Cerebellar nuclear complex (tissue), 1 donor: ENCODE measurements at regions not wholly inside any gene's neighbourhood (a gene's known extent, or its start where the extent isn't known, plus 50 kb on each side); places are given as distances from the start of the nearest gene placed in this dataset.
A peak's percentile ranks its signal among the peaks of the same experiment; 100 is the strongest.

Experiments used
- DNase-seq, 2 experiments: peaks; one replicate each; lab custom pipeline; 2025; lab: John Stamatoyannopoulos, UW

DNA sequence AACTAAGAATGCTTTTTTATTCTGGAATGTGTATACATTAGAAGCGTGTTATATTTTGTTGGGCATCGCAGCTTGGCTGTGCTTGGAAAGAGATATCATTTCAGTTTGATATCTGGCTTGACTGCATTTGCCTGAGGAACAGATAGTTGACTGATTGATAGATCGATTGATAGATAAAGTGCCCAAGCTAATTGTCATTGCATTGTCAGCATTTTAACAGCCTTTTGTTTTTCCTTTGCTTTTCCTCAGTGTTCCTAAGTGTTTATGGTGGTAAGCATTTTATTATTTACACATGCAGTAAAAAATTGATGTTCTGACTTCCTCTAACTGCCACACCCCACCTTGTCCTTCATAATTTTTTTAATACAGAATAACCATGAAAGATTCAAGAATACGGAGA lies 180.9 kb upstream of the GRIK2 start:
- DNase-seq, result no peak

DNA sequence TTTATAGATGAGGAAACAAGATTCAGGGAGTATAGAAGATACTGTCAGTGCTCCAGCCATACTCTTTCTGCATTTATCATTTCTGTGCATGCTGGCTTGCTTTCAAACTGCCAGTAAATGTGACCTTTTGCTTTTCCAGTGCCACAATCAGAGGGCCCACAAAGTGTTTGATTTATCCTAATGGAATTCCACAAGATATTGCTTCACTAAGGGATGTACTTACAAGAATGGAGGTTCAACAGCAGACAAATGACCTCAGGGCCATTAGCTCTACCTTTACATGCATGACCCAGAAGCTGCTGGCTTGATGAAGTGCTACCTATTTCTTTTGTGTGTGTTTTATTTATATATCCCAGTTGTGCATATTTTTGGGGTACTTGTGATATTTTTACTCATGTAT lies 171.5 kb upstream of the GRIK2 start:
- DNase-seq, result no peak

DNA sequence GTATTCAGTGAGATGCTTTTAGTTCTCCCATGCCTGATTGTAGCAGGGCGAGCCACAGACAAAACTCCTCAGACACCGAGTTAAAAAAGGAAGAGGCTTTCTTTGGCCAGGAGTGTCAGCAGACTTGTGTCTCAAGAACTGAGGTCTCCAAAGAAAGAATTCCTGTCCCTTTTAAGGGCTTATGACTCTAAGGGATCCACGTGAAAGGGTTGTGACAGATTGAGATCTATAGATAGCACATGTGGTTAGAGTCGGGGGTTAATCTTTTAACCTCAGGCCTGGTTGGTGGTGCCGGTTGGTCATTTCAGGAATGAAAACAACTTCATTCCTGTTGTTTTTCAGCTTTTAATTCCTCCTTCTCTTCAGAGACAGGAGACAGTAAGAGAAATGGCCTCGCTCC lies 168.8 kb upstream of the GRIK2 start:
- no peak for DNase-seq

DNA sequence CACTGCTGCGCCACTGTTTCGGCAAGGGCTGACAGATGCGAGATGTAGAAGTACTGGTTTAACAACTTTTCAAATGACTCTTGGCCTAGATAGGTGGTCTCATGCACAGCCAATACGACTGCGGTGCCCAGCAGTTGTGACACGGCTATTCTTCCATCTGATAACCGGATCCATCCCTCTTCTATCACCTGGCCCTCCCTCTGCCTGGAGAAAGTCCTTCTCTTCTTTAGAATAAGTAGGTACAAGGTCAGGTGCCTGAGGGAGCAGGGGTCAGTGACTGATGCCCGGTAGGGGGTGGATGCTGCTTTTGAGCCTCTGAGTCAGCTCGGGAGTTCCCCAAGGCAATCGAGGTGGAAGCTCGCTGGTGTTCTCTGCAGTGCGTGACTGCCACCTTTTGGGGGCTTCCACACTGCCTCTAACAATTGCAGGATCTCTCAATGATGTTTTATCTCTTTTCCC lies 166.8 kb upstream of the GRIK2 start:
- DNase-seq, result no peak

DNA sequence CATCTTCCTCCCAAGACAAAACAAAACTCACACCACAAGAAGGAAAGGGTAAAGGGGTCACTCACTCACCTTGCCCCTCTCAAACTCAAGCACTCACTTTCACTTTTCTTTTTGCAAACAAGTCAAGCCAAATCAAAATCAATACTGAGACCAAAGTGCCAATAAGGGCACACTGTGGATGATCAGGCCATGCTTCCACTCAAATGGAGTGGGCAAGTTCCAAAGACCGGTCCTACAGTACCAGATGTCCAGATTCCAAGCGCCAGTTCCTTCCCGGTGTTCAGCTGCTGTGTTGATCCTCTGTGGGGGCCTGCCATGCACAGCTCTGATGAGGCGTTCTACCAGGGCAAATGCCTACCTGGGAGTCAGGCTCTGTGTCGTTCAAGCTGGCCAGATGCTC lies 162.6 kb upstream of the GRIK2 start:
- DNase-seq, result no peak

DNA sequence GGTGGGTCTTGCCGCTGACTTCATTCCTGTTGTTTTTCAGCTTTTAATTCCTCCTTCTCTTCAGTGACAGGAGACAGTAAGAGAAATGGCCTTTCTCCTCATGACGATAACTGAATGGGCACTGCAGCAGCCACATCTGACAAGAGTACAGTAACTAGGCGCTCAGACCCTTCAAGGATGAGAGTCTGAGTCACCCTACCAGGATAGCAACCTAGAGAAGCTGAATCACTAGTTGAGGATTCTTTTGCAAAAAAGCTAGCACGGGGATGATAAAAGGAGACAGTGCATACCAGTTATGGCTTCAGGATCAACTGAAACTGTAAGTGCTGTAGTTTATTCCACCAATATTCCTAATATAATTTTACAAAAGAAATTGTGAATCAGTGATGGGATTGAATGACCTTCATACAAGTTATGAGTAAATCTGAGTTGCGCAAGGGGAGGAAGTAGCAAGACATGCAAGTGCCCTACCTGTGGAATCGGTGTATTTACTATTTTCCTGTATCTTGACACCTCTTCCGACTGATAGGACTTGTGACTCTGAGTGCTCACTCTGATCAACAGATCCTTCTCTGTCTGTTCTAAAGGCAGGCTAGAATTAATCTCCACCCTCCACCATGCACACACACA lies 161.8 kb upstream of the GRIK2 start:
- DNase-seq, result no peak

DNA sequence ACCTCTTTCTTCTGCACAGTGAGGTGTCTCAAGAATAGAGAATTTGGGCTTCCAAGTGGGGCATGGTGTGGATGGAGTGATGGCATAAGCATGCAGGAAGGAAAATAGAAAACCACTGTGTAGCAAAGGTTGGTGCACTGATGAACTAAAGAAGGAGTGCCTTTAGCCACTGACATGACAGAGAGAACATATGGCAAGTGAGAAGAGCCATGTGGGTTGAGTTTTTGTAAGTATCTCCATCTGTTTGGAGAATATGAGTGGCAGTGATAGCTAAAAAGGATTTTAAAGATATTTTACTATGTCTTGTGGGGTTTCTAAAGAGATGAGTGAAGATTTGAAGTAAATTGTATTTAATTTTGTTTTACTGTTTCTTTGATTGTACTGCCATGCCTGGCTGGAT lies 160.5 kb upstream of the GRIK2 start:
- peak in 1 of 2 experiments; percentile 36 for DNase-seq

DNA sequence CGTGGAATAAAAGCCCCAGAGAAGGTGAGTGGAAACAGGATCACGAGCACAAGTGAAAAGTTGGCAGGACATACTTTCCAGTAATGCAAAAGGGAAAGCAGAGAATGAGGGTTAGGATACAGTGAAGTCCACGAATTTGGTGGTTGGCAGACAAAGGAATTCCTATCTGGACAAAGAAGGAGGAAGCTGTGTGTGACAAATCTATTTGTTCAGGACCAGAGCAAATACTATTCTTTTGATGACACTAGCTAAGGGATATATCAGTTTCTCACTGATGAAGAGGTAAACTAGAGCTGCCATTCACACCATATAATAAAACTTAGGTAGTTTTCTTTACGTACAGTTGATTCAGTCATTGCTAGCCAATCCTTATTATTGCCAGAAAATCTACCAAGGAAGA lies 156.8 kb upstream of the GRIK2 start:
- no peak for DNase-seq

DNA sequence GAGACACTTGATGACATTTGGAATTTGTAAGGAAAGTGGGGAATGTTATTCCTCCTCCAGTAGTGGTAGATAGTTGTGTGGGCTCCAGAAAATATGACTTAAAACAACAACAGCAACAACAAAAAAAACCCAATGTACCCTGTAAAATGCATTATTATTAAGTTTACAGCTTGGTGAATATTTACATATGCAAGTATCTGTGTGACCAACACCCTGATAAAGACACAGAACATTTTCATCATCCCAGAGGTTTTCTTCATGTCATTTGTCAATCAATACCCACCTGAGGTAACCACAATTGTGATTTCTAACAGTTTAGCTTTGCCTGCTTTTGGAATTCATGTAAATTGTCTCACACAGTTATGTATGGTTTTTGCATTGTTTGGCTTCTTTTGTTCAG lies 152.1 kb upstream of the GRIK2 start:
- no peak for DNase-seq

DNA sequence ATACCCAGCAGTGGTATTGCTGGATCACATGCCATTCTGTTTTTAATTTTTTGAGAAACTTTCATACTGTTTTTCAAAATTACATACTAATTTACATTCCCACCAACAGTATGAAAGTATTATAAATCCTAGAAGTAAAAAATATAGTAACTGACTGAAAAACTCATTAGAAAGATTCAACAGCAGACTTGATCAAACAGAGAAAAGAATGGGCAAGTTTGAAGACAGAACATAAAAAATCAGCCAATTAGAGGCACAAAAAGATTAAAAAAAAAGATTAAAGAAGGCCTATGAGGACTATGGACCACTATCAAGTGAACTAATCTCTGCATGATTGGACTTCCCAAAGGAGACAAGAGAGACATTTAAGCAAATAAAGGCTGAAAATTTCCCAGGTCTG lies 144.0 kb upstream of the GRIK2 start:
- DNase-seq, result no peak

DNA sequence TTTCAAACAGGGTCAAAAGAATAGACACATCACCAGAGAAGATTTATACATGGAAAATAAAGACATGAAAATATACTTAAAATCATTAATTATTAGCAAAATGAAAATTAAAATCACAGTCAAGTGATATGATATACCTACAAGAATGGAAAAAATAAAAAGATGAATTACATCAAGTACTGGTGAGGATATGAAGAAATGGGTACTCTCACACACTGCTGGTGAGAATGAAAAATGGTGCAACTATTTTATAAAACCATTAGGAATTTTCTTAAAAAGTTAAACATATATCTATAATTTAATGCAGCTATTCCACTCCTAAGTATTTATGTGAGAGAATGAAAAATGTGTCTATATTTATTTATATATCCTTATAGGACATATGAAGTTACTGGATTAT lies 136.3 kb upstream of the GRIK2 start:
- DNase-seq, result no peak

DNA sequence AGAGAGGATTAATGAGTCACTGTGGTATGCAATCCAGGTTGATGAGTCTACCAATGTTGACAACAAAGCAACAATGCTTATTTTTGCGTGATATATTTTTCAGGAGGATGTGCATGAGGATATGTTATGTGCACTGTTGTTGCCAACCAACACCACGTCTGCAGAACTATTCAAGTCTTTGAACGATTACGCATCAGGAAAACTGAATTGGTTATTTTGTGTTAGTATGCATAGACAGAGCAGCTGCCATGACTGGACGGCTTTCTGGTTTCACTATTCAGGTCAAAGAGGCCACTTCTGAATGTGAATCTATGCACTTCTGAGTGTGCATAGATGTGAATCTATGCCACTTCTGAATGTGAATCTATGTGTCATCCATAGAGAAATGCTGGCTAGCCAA lies 134.0 kb upstream of the GRIK2 start:
- no peak for DNase-seq

DNA sequence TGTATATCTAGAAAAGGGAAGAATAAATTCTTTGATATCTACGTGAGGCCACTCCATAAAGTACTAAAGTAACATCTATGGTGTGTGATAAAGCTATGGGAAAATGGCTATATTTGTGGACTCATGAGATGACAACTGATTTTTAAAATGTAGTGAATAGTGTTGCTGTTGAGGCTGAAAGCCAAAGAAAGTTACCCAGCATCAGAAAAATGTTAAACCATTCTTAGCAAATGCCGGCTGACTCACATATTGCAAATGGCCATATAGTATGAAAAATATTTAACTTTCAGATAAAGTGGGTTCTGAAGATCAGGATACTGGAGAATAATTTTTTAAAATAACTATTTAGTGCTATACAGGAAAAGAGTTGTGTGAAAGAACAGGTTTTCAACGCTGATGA lies 129.9 kb upstream of the GRIK2 start:
- no peak for DNase-seq

DNA sequence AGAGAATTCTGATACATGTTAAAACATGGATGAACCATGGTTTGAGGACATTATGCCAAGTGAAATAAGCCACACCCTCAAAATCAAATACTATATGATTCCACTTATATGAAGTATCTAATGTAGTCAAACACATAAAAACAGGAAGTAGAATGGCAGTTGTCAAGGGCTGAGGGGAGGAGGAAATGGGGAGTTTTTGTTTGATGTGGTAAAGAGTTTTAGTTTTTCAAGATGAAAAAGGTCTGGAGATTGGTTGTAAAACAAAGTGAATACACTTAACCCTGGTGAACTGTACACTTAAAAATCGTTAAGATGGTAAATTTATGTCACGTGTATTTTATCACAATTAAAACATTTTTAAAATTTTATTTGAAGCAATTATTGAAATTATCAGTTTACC lies 127.4 kb upstream of the GRIK2 start:
- DNase-seq, result no peak

DNA sequence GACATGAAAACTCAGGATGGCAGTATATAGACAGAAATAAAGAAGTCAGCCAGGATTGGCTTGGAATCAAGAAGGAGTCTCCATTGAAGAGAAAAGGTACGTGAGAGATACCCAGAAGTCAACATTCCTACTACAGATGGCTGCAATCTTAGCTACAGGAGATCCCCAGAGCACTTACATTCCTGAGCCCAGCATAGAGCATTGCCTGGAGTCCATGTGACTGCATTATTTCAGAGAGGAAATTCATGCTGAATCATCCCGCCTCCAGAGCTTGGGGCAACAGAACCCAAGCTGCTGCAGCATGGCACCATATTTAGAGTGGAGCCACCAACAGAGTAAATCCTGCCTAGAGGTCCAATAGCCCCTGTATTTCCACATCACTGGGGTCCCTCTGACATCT lies 125.0 kb upstream of the GRIK2 start:
- no peak for DNase-seq

DNA sequence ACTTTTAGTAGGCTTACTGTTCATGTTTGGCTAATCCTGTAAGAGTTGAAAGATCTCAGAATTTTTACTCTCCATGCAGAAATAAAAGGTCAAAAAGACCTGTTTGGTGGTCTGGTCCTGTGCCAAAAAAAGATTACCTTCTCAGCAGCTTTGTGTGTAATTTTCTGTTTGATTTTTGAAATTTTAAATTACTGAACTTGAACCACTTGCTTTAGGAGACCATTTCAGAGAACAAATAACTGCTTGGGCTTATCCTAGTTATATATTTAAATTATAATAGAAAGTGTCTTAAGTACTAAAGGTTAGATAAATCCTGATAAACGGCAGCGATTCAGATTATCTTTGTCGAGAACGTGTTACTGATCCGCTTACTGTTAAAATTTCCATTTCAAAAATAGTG lies 118.3 kb upstream of the GRIK2 start:
- no peak for DNase-seq

DNA sequence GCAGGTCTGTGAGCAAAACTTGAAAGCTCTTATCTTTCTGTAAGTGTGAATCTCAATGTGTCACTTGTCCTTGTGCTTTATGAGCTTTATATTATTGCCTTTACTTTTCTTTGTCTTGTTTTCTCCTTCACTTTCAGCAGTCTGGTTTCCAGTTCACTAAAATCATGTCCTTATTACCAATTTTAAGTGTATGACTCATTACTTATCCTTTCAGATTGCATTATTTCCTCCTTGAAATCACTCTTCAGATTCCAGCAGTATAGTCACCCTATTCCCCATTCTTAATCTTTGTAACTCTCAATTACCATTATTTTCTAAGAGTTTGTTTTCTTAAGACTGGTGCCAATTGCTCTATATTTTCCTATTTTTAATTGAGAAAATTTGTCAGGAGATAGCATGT lies 117.4 kb upstream of the GRIK2 start:
- no peak for DNase-seq

DNA sequence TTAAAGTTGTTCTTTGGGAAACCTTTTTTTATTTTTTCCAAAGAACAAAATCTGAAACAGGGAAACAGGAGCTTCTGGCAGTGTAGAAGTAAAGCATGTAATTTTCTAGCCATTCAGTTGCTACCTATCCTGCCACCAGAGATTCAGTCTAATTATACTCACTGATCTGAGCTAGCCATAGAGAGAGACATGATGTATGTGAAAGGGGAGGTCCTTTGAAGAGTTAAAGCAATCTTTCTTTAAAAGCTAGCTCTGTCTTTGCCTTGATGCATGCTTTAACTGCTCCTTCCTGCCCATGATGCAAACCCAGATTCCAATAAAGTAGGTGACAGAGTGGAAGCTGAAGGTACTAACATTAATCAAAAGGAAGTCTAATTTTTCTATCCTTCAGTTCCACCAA lies 114.1 kb upstream of the GRIK2 start:
- no peak for DNase-seq

DNA sequence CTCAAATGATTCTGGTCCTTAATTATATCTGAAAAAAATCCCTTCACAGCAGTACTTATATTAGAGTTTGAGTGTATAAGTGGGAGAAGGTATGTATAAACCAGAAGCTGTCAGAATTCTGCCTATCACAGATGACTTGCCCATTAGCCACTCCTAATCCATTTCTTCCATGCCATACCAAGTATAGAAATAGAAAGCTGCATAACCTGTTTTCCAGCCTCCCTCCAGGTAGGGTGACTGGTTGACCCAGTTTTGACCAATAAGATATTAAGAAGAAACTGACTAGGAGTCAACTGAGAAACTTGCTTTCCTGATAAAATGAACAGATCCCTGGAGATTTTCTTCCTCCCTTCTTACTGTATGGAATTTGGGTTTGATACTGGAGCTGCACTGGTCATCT lies 112.2 kb upstream of the GRIK2 start:
- DNase-seq, result no peak

DNA sequence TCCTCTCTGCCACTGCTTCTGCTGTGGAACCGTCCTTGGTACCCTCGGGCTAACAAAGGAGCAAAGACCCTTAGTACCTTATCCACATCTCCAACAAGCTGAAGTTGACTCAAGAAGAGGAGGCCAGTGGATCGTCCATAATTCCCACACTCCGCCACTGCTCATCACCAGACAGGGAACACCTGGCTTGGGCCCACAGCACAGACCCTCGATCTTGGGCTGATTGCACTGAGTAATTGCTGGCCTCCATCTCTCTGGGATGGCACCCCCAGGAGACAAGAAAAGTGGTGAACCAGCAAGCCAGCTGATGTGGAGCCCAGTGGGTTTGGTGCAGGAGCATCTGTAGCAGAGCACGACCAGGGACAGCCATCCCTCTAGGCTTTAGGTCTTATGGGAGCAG lies 109.4 kb upstream of the GRIK2 start:
- DNase-seq, result no peak

DNA sequence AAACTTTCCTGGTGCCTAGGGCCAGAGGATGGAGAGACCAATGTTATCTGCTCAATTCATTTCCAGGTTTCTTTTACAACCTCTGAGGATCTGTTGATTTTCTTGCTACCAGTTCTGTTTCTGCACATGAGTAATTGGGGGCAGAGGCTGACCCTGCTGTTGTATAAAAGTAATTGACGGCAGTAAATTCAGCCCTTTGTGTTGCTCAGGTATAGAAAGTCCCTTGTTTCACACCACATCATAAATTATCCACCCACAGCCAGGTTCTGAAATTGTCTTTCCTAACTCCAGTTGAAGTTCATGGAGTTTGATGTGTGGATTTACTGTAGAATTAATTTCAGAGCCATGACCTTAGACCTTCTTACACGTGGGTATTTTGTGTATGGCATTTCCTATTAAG lies 107.4 kb upstream of the GRIK2 start:
- no peak for DNase-seq

DNA sequence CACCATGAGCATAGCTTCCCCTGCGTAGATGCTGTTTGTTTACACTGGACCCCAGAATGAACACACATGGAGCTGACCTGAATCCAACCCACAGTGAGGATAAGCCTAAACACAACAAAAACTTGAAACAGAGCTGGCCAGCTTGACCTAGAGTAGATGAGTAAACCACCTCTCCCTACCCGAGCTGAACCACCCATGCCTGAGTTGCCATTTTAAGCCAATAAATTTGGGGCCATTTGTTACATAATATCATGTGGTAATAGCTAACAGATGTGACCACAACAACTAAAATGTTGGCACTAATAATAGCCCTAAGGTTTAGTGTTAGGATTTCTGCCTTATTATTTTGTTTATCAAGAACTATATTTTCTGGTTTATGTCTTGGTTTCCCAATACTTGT lies 103.2 kb upstream of the GRIK2 start:
- no peak for DNase-seq

DNA sequence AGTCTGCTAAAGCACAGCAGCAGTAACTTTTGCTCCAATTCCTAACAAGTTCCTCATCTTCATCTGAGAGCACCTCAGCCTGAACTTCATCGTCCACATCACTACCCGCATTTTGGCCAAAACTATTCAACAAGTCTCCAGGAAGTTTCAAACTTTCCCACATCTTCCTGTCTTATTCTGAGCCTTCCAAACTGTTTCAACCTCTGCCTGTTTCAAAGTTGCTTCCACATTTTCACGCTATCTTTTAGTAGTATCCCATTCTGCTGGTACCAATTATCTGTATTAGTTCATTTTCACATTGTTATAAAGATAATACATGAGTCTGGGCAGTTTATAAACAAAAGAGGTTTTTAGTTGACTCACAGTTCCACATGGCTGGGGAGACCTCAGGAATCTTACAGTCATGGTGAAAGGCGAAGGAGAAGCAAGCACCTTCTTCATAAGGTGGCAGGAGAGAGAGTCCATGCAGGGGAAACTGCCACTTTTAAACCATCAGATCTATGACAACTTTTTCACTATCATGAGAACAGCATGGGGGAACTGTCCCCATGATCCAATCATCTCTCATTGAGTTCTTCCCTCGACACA lies 99.4 kb upstream of the GRIK2 start:
- DNase-seq, result no peak

DNA sequence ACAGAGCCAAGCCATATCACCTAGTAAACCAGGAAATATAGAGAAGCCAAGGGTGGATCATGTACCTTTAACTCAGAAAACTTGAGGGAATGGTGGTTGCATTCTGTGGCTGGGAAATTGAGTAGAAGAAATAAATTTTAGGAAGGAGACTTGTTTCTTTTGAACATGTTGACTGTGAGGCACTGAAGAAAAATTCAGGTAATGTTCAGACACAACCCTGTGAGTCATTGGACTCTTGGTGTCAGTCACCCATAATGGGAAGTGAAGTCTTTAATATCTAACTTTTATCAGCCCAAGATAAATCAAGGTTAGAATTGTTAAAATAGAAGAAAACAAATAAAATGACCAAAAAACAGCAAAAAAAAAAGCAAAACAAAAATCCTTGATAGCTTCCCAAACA lies 98.8 kb upstream of the GRIK2 start:
- no peak for DNase-seq
